ENCODE measurements at regions not wholly inside any gene's neighbourhood (a gene's known extent, or its start where the extent isn't known, plus 50 kb on each side); places are given as distances from the start of the nearest gene placed in this dataset.

DNA sequence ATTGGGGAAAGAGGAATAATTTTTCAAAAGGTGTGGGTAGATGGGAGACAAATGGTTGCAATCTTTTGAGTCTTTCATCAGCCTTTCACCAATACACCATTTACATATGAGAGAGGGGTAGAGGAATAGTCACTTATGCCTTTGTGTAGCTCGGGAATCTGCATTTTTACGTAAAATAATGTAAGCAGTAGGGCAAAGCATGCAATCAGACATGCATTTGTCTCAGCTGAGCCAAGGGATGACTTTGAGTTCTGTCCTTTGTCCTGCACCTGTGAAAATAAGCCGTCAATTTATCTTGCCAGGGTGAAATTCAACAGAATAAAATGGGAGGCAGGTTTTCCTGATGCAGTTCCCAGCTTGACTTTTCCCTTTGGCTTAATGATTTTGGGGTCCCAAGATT, 1473.4 kb upstream of the TENM3 start:
- no peak overlapping the region for H2BK15ac ChIP-seq (ENCODE audit: low read depth, low read length)
- ATAC-seq (ENCODE audit: low read depth) (no peak), DNase-seq (no peak)
- H2BK20ac ChIP-seq (ENCODE audit: low read depth, low read length): no peak overlapping the region
- no peak overlapping the region for H4K5ac ChIP-seq (ENCODE audit: low read depth, low read length)
- H3K79me1 ChIP-seq (ENCODE audit: low read depth in 1 of 2, low read length in 2 of 2): no peaks in the 10 kb centered on the region
- no TSS peak for BruUV-seq (replicated peaks)
- in situ Hi-C loops (cut with MboI; ENCODE audit: low sequenced_read_pairs) (no loop called here), dilution Hi-C loops (cut with HindIII; ENCODE audit: low sequenced_read_pairs, unreplicated experiment) (no loop called here), intact Hi-C loops (cut with micrococcal nuclease) (no loop called here)
- no peaks in the 10 kb centered on the region for H4K20me1 ChIP-seq (ENCODE audit: insufficient read depth, low read length)
- H4K91ac ChIP-seq (ENCODE audit: insufficient read depth, low read depth, low read length): no peak overlapping the region
- no peak overlapping the region for H2BK5ac ChIP-seq (ENCODE audit: low read depth, low read length, poor library complexity, severe bottlenecking)
- H3K56ac ChIP-seq (ENCODE audit: extremely low read depth, insufficient read depth, low read length): no peak overlapping the region
- no peak overlapping the region for H3K14ac ChIP-seq (replicated peaks; ENCODE audit: low read depth, low read length)
- H2BK120ac ChIP-seq (ENCODE audit: low read depth, low read length): no peak overlapping the region
- H3K4me2 ChIP-seq (ENCODE audit: low read depth, low read length): no peak overlapping the region
- no peaks in the 10 kb centered on the region for H3K27me3 ChIP-seq (ENCODE audit: control insufficient read depth, insufficient read depth, low read length)
- TF ChIP-seq RCOR1 (IDR thresholded peaks at IDR 0.05; ENCODE audit: insufficient replicate concordance, low read length): no peak
- no peak for TF ChIP-seq BHLHE40 (IDR thresholded peaks at IDR 0.05; ENCODE audit: low read depth, low read length)
- TF ChIP-seq FOS (IDR thresholded peaks at IDR 0.05; ENCODE audit: low read depth, low read length): no peak
- no peak for TF ChIP-seq RAD21 (IDR thresholded peaks at IDR 0.05; ENCODE audit: low read length)
- no peak for TF ChIP-seq ELK1 (IDR thresholded peaks at IDR 0.05; ENCODE audit: borderline replicate concordance, low read depth, low read length)
- no peak for TF ChIP-seq RFX5 (IDR thresholded peaks at IDR 0.05; ENCODE audit: low read depth, low read length)
- H3K27ac ChIP-seq (ENCODE audit: insufficient read depth, low read length): no peak overlapping the region
- H3K4me1 ChIP-seq (ENCODE audit: control insufficient read depth, insufficient read depth, low read length): no peaks in the 10 kb centered on the region
- H3K4me3 ChIP-seq (ENCODE audit: insufficient read depth, low read depth, low read length): no peak overlapping the region
- H4K8ac ChIP-seq (ENCODE audit: low read depth in 2 of 2, low read length in 2 of 2): no peak overlapping the region
- H3K9me1 ChIP-seq (ENCODE audit: insufficient read depth, low read length): no peaks in the 10 kb centered on the region
- WGBS, 2 experiments (ENCODE audit: extremely low coverage in 2 of 2, insufficient read length in 1 of 2): no CpG with 5 or more reads among the region's 3 CpGs
- H2AFZ ChIP-seq (replicated peaks; ENCODE audit: low read length, poor library complexity): no peak overlapping the region
- no peaks in the 10 kb centered on the region for H3K9me3 ChIP-seq (ENCODE audit: control insufficient read depth, insufficient read depth, low read length)
- H3K36me3 ChIP-seq (ENCODE audit: control insufficient read depth, insufficient read depth, low read length): no peaks in the 10 kb centered on the region
- H2AK5ac ChIP-seq (ENCODE audit: low read depth, low read length): no peak overlapping the region
- no peak overlapping the region for H2AK9ac ChIP-seq (replicated peaks; ENCODE audit: low read depth, low read length, poor library complexity)
- H3K9ac ChIP-seq (ENCODE audit: low read depth, low read length): no peak overlapping the region
- CTCF ChIA-PET: no interaction called here
- POLR2A ChIA-PET (ENCODE audit: unreplicated experiment): no interaction called here
- no peak overlapping the region for H3K23ac ChIP-seq (ENCODE audit: low read depth, low read length)
- no peak overlapping the region for H3K18ac ChIP-seq (ENCODE audit: low read depth, low read length)
- H3K4ac ChIP-seq (ENCODE audit: low read depth, low read length): no peak overlapping the region

All from IMR-90 (cell line).